HepG2 (cell line): ENCODE measurements at regions not wholly inside any gene's neighbourhood (a gene's known extent, or its start where the extent isn't known, plus 50 kb on each side); places are given as distances from the start of the nearest gene placed in this dataset.

Experiments
- ATAC-seq: fragments of 200-7000 bp; cut with Tn5 transposase; 3 replicates; pipeline ENCODE4 v1.9.1; 2020; ENCODE audit warnings: mild to moderate bottlenecking, moderate library complexity
- BruUV-seq: library from RNA; stranded (reverse); fragments of 400-500 nt; replicated peaks from 2 replicates; lab custom pipeline; 2021; lab: Mats Ljungman, UMichigan
- CTCF ChIA-PET: fragments of 300-600 bp; formaldehyde crosslinking; extraction: SDS; loops from one replicate; lab custom pipeline; 2021; ENCODE audit warnings: low total read pairs, inconsistent platforms, low intra/inter-chr PET ratio; lab: Yijun Ruan, JAX
- POLR2A ChIA-PET: fragments of 350-600 bp; sonication (Branson Sonifier 250); formaldehyde crosslinking; loops from one replicate; lab custom pipeline; 2020; ENCODE audit warnings: antibody characterized with exemption, inconsistent platforms; lab: Yijun Ruan, JAX
- DNase-seq: peaks from one replicate; pipeline ENCODE4 v3.0.0-alpha.2; 2015; ENCODE audit warnings: low spot score
- FAIRE-seq: peaks from 3 replicates; lab custom pipeline; 2011; peaks lifted over from hg19 to GRCh38; lab: Jason Lieb, UNC
- H2AFZ ChIP-seq: one replicate; pipeline ENCODE4 v1.6.1; 2011; ENCODE audit warnings: low read length, inconsistent platforms
- H3K27ac ChIP-seq: fragments of 300-600 bp; 3 replicates; pipeline ENCODE4 v1.8.0; 2011; ENCODE audit warnings: mixed run types, mild to moderate bottlenecking, mixed read lengths, low read length, inconsistent platforms; ENCODE audit not compliant: insufficient read depth; ENCODE audit errors: extremely low read length
- H3K27me3 ChIP-seq, 2 experiments: fragments of 200-600 bp in 1 of 2; 2 replicates in 1 of 2; 3 replicates in 1 of 2; pipeline versions ENCODE4 v1.6.0 to v1.8.0; 2011; ENCODE audit warnings: low read length in 2 of 2, mild to moderate bottlenecking in 2 of 2, moderate library complexity in 2 of 2, inconsistent platforms in 1 of 2; ENCODE audit not compliant: insufficient read depth in 2 of 2, control insufficient read depth in 1 of 2
- H3K36me3 ChIP-seq, 2 experiments: fragments of 200-600 bp in 1 of 2; replicated peaks in 1 of 2; 2 replicates in 1 of 2; 3 replicates in 1 of 2; pipeline versions ENCODE4 v1.5.1 to v1.8.0; 2011; ENCODE audit warnings: low read length in 2 of 2, inconsistent platforms in 1 of 2; ENCODE audit not compliant: insufficient read depth in 2 of 2, control insufficient read depth in 1 of 2
- H3K4me1 ChIP-seq: 2 replicates; pipeline ENCODE4 v1.5.1; 2012; ENCODE audit warnings: low read length, inconsistent platforms; ENCODE audit not compliant: insufficient read depth
- H3K4me2 ChIP-seq: 2 replicates; pipeline ENCODE4 v1.6.0; 2011; ENCODE audit warnings: low read depth, low read length, inconsistent platforms
- H3K4me3 ChIP-seq, 3 experiments: fragments of 200-600 bp in 1 of 3; sonication (generic), shearing (Covaris generic) in 1 of 3; replicated peaks in 1 of 3; 2 replicates each; pipeline ENCODE4 v1.5.1; 2011 to 2016; ENCODE audit warnings: low read length in 3 of 3, inconsistent platforms in 2 of 3, low read depth in 2 of 3, mild to moderate bottlenecking in 2 of 3, control low read depth in 1 of 3, mixed read lengths in 1 of 3; ENCODE audit not compliant: insufficient read depth in 1 of 3
- H3K79me2 ChIP-seq: one replicate; pipeline ENCODE4 v1.6.1; 2011; ENCODE audit warnings: low read length, inconsistent platforms; ENCODE audit not compliant: insufficient read depth
- H3K9ac ChIP-seq: 2 replicates; pipeline ENCODE4 v1.6.0; 2011; ENCODE audit warnings: mild to moderate bottlenecking, low read depth, low read length, inconsistent platforms; ENCODE audit not compliant: insufficient read depth
- H3K9me3 ChIP-seq: 2 replicates; pipeline ENCODE4 v1.5.1; 2012; ENCODE audit warnings: mild to moderate bottlenecking, low read length
- H4K20me1 ChIP-seq: 2 replicates; pipeline ENCODE4 v1.6.0; 2011; ENCODE audit warnings: inconsistent platforms, mild to moderate bottlenecking, low read length, moderate library complexity; ENCODE audit not compliant: insufficient read depth
- ATF5 ChIP-seq: sonication (generic); formaldehyde crosslinking; IDR thresholded peaks from 2 replicates; pipeline ENCODE4 v1.4.0; 2020; ENCODE audit warnings: mild to moderate bottlenecking, low read depth, missing genetic modification reagents
- BRD4 ChIP-seq: sonication (generic); formaldehyde crosslinking; IDR thresholded peaks from 2 replicates; pipeline ENCODE4 v1.4.0; 2020; ENCODE audit warnings: missing genetic modification reagents
- GATAD1 ChIP-seq: IDR thresholded peaks from 2 replicates; pipeline ENCODE4 v1.6.1; 2016; ENCODE audit warnings: missing genetic modification reagents, missing compliant biosample characterization
- GMEB2 ChIP-seq: IDR thresholded peaks from 2 replicates; pipeline ENCODE4 v1.6.1; 2016; ENCODE audit warnings: missing biosample characterization, missing genetic modification reagents, low read depth
- HMGA1 ChIP-seq: sonication (generic); formaldehyde crosslinking; conservative IDR thresholded peaks from 2 replicates; pipeline ENCODE4 v1.4.0; 2020; ENCODE audit warnings: missing genetic modification reagents
- KDM4B ChIP-seq: sonication (generic); formaldehyde crosslinking; IDR thresholded peaks from 2 replicates; pipeline ENCODE4 v1.4.0; 2020; ENCODE audit warnings: missing genetic modification reagents
- LCORL ChIP-seq, 2 experiments: fragments of 450-650 bp in 1 of 2; sonication (generic) in 1 of 2; formaldehyde crosslinking in 1 of 2; IDR thresholded peaks; 2 replicates each; pipeline versions ENCODE4 v1.5.0 to v1.6.1; 2017 to 2020; ENCODE audit warnings: antibody characterized with exemption in 1 of 2, missing genetic modification reagents in 1 of 2
- MATR3 ChIP-seq: sonication (generic); formaldehyde crosslinking; IDR thresholded peaks from 2 replicates; pipeline ENCODE4 v1.4.0; 2020; ENCODE audit warnings: missing genetic modification reagents
- MTA1 ChIP-seq: sonication (generic); formaldehyde crosslinking; IDR thresholded peaks from 2 replicates; pipeline ENCODE4 v1.4.0; 2020; ENCODE audit warnings: missing genetic modification reagents, mild to moderate bottlenecking, borderline replicate concordance
- NBN ChIP-seq: fragments of 450-650 bp; conservative IDR thresholded peaks from 2 replicates; pipeline ENCODE4 v1.6.1; 2017
- POLR2AphosphoS5 ChIP-seq: IDR thresholded peaks from 2 replicates; pipeline ENCODE4 v1.6.1; 2012; ENCODE audit warnings: low read depth, low read length
- SAP130 ChIP-seq: IDR thresholded peaks from 2 replicates; pipeline ENCODE4 v1.6.1; 2016; ENCODE audit warnings: low read depth
- SRY ChIP-seq: sonication (generic); formaldehyde crosslinking; IDR thresholded peaks from 2 replicates; pipeline ENCODE4 v1.8.0; 2022; ENCODE audit warnings: mild to moderate bottlenecking, missing genetic modification reagents
- THAP7 ChIP-seq: sonication (generic); formaldehyde crosslinking; IDR thresholded peaks from 2 replicates; pipeline ENCODE4 v1.8.1; 2023; ENCODE audit warnings: mild to moderate bottlenecking, missing genetic modification reagents
- ZBTB42 ChIP-seq: sonication (generic); formaldehyde crosslinking; IDR thresholded peaks from 2 replicates; pipeline ENCODE4 v1.5.0; 2020; ENCODE audit warnings: mild to moderate bottlenecking, missing genetic modification reagents
- ZFAT ChIP-seq: sonication (generic); formaldehyde crosslinking; conservative IDR thresholded peaks from 2 replicates; pipeline ENCODE4 v1.8.1; 2023; ENCODE audit warnings: missing genetic modification reagents, inconsistent platforms
- ZNF138 ChIP-seq: sonication (generic); formaldehyde crosslinking; IDR thresholded peaks from 2 replicates; pipeline ENCODE4 v1.5.0; 2020; ENCODE audit warnings: mild to moderate bottlenecking, low read depth, missing genetic modification reagents
- ZNF329 ChIP-seq: sonication (generic); formaldehyde crosslinking; IDR thresholded peaks from 2 replicates; pipeline ENCODE4 v1.9.0; 2021; ENCODE audit warnings: low read depth, mild to moderate bottlenecking, missing genetic modification reagents
- ZNF589 ChIP-seq: sonication (generic); formaldehyde crosslinking; conservative IDR thresholded peaks from 2 replicates; pipeline ENCODE4 v1.8.0; 2022; ENCODE audit warnings: mild to moderate bottlenecking, moderate library complexity, missing genetic modification reagents
- ZNF724P ChIP-seq: sonication (generic); formaldehyde crosslinking; IDR thresholded peaks from 2 replicates; pipeline ENCODE4 v1.8.0; 2022; ENCODE audit warnings: missing genetic modification reagents, borderline replicate concordance
- ZNF780A ChIP-seq: sonication (generic); formaldehyde crosslinking; IDR thresholded peaks from 2 replicates; pipeline ENCODE4 v1.8.0; 2022; ENCODE audit warnings: mild to moderate bottlenecking, missing genetic modification reagents, moderate library complexity
- WGBS: methylation state at CpG from one replicate; pipeline ENCODE4 v1.1.6; 2017; ENCODE audit warnings: low lambda C conversion rate; 5-methylcytosine and 5-hydroxymethylcytosine counted together
- in situ Hi-C: cut with HindIII; loops from 2 replicates; pipeline ENCODE4 v1.10.0; 2017; ENCODE audit warnings: low pct_unique_long_range_greater_than_20kb; ENCODE audit not compliant: extremely low pct_ligation_motif_present
- intact Hi-C: fragments of 100-400 bp; cut with micrococcal nuclease; formaldehyde crosslinking; loops from one replicate; pipeline ENCODE4 v1.10.0; 2022; ENCODE audit not compliant: unreplicated experiment

- 6% methylated on average over 12 of the region's 12 CpGs for WGBS
- BruUV-seq = no TSS peak
- Histone ChIP-seq H3K27ac (peak overlapping the region; percentile 95), H3K4me2 (peak overlapping the region; percentile 76), H3K4me3 (peak overlapping the region in 1 of 3 experiments; percentile 42; a peak in 2 of 6 replicates), H3K36me3 (no peaks in the 10 kb centered on the region), H3K4me1 (peaks cover 96% of the 10 kb centered on the region), H3K79me2 (no peaks in the 10 kb centered on the region), H3K27me3 (no peaks in the 10 kb centered on the region), H3K9me3 (no peaks in the 10 kb centered on the region), H3K9ac (peak overlapping the region; percentile 76), H2AFZ (no peak overlapping the region), H4K20me1 (no peaks in the 10 kb centered on the region)
- in situ Hi-C loops (loop anchor here (5.0 kb wide), 1 partner anchor 202 kb away; no protein-coding TSS in a partner anchor), intact Hi-C loops (loop anchor here (2.0 kb wide), 1 partner anchor 16 kb away; no protein-coding TSS in a partner anchor)
- peak; percentile 68 for ATAC-seq
- FAIRE-seq = no peak
- peak; percentile 100 for DNase-seq
- ChIA-PET CTCF (interaction anchor here (1.6 kb wide), 1 partner anchor 202 kb away, joined by 5 read pairs; no protein-coding TSS in a partner anchor), POLR2A (interaction anchor here (0.7 to 3.3 kb wide), 29 partner anchors 9 to 199 kb away, joined by 3 to 299 read pairs (median 5); partner anchors contain the start of gene CEBPB)
- peak; percentile 78; the same call in 1 of the 2 replicates for TF ChIP-seq ZNF724P (CRISPR knock-in tag)
- TF ChIP-seq SRY (CRISPR knock-in tag) = 0 out of 2 replicates have a peak, but pooled peaks have one; percentile 25
- peak; percentile 84 for TF ChIP-seq THAP7 (CRISPR knock-in tag)
- no peak for TF ChIP-seq NBN
- no peak for TF ChIP-seq ATF5 (CRISPR knock-in tag)
- no peak for TF ChIP-seq ZNF329
- TF ChIP-seq KDM4B (CRISPR knock-in tag) = peak; percentile 72
- peak; percentile 43; the same call in 1 of the 2 replicates for TF ChIP-seq LCORL (IDR thresholded peaks at IDR 0.05)
- TF ChIP-seq LCORL (CRISPR knock-in tag; IDR thresholded peaks at IDR 0.05) = peak; percentile 67
- TF ChIP-seq BRD4 (CRISPR knock-in tag) = peak; percentile 82
- TF ChIP-seq MTA1 (CRISPR knock-in tag) = peak; percentile 80; the same call in 1 of the 2 replicates
- no peak for TF ChIP-seq HMGA1 (CRISPR knock-in tag)
- TF ChIP-seq GMEB2 (CRISPR knock-in tag) = no peak
- peak; percentile 52; the same call in 1 of the 2 replicates for TF ChIP-seq ZNF780A (CRISPR knock-in tag)
- TF ChIP-seq ZNF589 (CRISPR knock-in tag) = 0 out of 2 replicates have a peak, but pooled peaks have one; percentile 55
- no peak for TF ChIP-seq ZFAT
- no peak; the same call in 1 of the 2 replicates for TF ChIP-seq ZNF138 (CRISPR knock-in tag)
- TF ChIP-seq POLR2AphosphoS5 = no peak; the same call in none of the 2 replicates
- peak; percentile 38; the same call in 1 of the 2 replicates for TF ChIP-seq GATAD1 (CRISPR knock-in tag)
- no peak for TF ChIP-seq ZBTB42
- no peak for TF ChIP-seq MATR3 (CRISPR knock-in tag)
- peak; percentile 84 for TF ChIP-seq SAP130
Observed at GRCh38 chr20:50388733-50389437, 121.3 kb upstream of the PTPN1 start.
